NCI-H2081 treated with DMSO at 0.1 percent for 48 hours (cell line): ENCODE measurements at regions not wholly inside any gene's neighbourhood (a gene's known extent, or its start where the extent isn't known, plus 50 kb on each side); places are given as distances from the start of the nearest gene placed in this dataset.

Source experiments
- DNase-seq: peaks from one replicate; lab custom pipeline; 2025; lab: John Stamatoyannopoulos, UW

GRCh38 chr14:66361013-66361412 is 125.2 kb upstream of the CCDC196 start:
- no peak for DNase-seq

- DNase-seq, result no peak
Measured at GRCh38 chr14:66365388-66365787, 120.8 kb upstream of the CCDC196 start.

GRCh38 chr14:66369157-66369697 is 116.9 kb upstream of the CCDC196 start:
- no peak for DNase-seq

- no peak for DNase-seq
Measured at GRCh38 chr14:66371776-66372175, 114.4 kb upstream of the CCDC196 start.

GRCh38 chr14:66375046-66375964 is 110.9 kb upstream of the CCDC196 start:
- no peak for DNase-seq

GRCh38 chr14:66377574-66377973 is 108.6 kb upstream of the CCDC196 start:
- DNase-seq, result no peak

GRCh38 chr14:66378712-66379505 is 107.3 kb upstream of the CCDC196 start:
- no peak for DNase-seq

- no peak for DNase-seq
Measured at GRCh38 chr14:66380143-66380542, 106.0 kb upstream of the CCDC196 start.

GRCh38 chr14:66381755-66382154 is 104.4 kb upstream of the CCDC196 start:
- no peak for DNase-seq

- no peak for DNase-seq
Measured at GRCh38 chr14:66383257-66383656, 102.9 kb upstream of the CCDC196 start.

- no peak for DNase-seq
Measured at GRCh38 chr14:66383771-66384170, 102.4 kb upstream of the CCDC196 start.

- no peak for DNase-seq
Measured at GRCh38 chr14:66388516-66388915, 97.7 kb upstream of the CCDC196 start.

GRCh38 chr14:66389481-66389880 is 96.7 kb upstream of the CCDC196 start:
- DNase-seq, result no peak

- DNase-seq, result no peak
Measured at GRCh38 chr14:66395300-66395699, 90.9 kb upstream of the CCDC196 start.

- DNase-seq, result no peak
Measured at GRCh38 chr14:66396164-66396563, 90.0 kb upstream of the CCDC196 start.

- DNase-seq, result no peak
Measured at GRCh38 chr14:66398437-66398836, 87.7 kb upstream of the CCDC196 start.

GRCh38 chr14:66401449-66402095 is 84.6 kb upstream of the CCDC196 start:
- peak; percentile 15 for DNase-seq

- no peak for DNase-seq
Measured at GRCh38 chr14:66403183-66403582, 83.0 kb upstream of the CCDC196 start.

- DNase-seq, result no peak
Measured at GRCh38 chr14:66404051-66404545, 82.1 kb upstream of the CCDC196 start.

GRCh38 chr14:66405158-66405557 is 81.0 kb upstream of the CCDC196 start:
- no peak for DNase-seq

GRCh38 chr14:66413901-66414300 is 72.3 kb upstream of the CCDC196 start:
- DNase-seq, result no peak

- DNase-seq, result no peak
Measured at GRCh38 chr14:66414511-66414910, 71.7 kb upstream of the CCDC196 start.
